Islet precursor cell (in vitro differentiated cells): ENCODE measurements at regions not wholly inside any gene's neighbourhood (a gene's known extent, or its start where the extent isn't known, plus 50 kb on each side); places are given as distances from the start of the nearest gene placed in this dataset.

ENCODE experiments used
- DNase-seq: peaks from one replicate; pipeline ENCODE4 v3.0.0-alpha.2; 2018

GRCh38 chr15:88744548-88745020 is 58.7 kb upstream of the ACAN start:
- no peak for DNase-seq

- DNase-seq: no peak
Observed at GRCh38 chr15:88745065-88745464, 58.2 kb upstream of the ACAN start.

- no peak for DNase-seq
Observed at GRCh38 chr15:88745696-88746095, 57.5 kb upstream of the ACAN start.

- DNase-seq: no peak
Observed at GRCh38 chr15:88746451-88746850, 56.8 kb upstream of the ACAN start.

GRCh38 chr15:88747111-88747510 is 56.1 kb upstream of the ACAN start:
- DNase-seq: no peak

- no peak for DNase-seq
Observed at GRCh38 chr15:88747631-88748030, 55.6 kb upstream of the ACAN start.

- DNase-seq: no peak
Observed at GRCh38 chr15:88748081-88748480, 55.2 kb upstream of the ACAN start.

- DNase-seq: no peak
Observed at GRCh38 chr15:88748651-88749050, 54.6 kb upstream of the ACAN start.

GRCh38 chr15:88749699-88750098 is 53.5 kb upstream of the ACAN start:
- no peak for DNase-seq

GRCh38 chr15:88752501-88752900 is 50.7 kb upstream of the ACAN start:
- no peak for DNase-seq

- no peak for DNase-seq
Observed at GRCh38 chr15:88752951-88753350, 50.3 kb upstream of the ACAN start.
